Brain microvascular endothelial cell (primary cell): ENCODE measurements at regions not wholly inside any gene's neighbourhood (a gene's known extent, or its start where the extent isn't known, plus 50 kb on each side); places are given as distances from the start of the nearest gene placed in this dataset.

Experiments used
- DNase-seq: peaks from one replicate; pipeline ENCODE4 v3.0.0-alpha.2; 2020
- H3K27ac ChIP-seq: fragments of 250-450 bp; sonication (Bioruptor Pico); 2 replicates; pipeline ENCODE4 v1.5.1; 2020; ENCODE audit warnings: mild to moderate bottlenecking, moderate library complexity
- H3K27me3 ChIP-seq: fragments of 250-450 bp; sonication (Bioruptor Pico); replicated peaks from 2 replicates; pipeline ENCODE4 v1.5.1; 2020; ENCODE audit warnings: mild to moderate bottlenecking
- H3K36me3 ChIP-seq: fragments of 250-450 bp; sonication (Bioruptor Pico); replicated peaks from 2 replicates; pipeline ENCODE4 v1.5.1; 2020; ENCODE audit warnings: mild to moderate bottlenecking
- H3K4me3 ChIP-seq: 2 replicates; pipeline ENCODE4 v1.5.1; 2011; ENCODE audit warnings: low read depth, mild to moderate bottlenecking, control low read depth, low read length, moderate library complexity
- in situ Hi-C: cut with HindIII; loops from 2 replicates; pipeline ENCODE4 v1.10.0; 2017; ENCODE audit warnings: low sequenced_read_pairs, low pct_ligation_motif_present
- TF ChIP-seq, protein P1 (sequence below): IDR thresholded peaks from 2 replicates; pipeline ENCODE4 v1.5.1; 2011; ENCODE audit warnings: low read depth, mild to moderate bottlenecking, moderate library complexity, low read length, control low read depth, inconsistent platforms; ENCODE audit errors: missing control alignments

DNA sequence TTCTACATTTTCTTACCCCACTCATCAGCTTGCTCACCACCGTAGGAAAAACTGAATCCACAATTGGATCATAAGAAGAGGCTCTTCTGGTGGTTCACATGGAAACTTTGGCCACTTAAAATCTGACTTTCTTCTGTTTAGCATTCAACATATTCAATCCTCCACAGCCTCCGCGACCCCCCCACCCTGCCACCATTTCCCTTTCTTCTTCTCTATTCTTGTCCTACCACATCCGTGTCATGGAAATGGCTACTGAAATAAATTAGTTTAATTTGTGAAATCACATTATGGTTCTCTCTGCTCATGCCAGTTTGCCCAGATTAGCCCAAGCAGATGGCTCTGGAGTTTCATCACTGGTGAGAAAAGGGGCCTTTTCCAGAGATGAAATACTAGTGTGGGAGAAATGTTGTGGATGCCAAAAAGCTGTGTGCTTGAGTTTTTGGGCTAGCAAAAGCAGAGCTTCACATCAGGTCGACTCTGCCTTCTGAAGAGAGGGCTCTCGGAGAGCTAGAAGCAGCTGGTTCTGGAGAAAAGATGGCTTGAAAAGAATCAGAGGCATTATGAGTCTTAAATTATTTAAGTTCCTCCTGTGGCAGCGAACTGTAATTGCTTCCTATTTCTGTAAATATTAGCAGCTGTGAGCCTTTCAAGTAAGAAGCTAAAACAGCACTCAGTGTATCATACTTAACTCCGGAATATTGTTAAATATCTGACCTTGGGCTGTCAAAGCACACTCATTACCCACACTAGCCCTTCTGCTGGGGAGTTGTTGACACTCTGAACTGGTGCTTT, 107.1 kb downstream of the MAT2B start:
- in situ Hi-C loops = no loop called here
- DNase-seq = no peak
- no peak overlapping the region for H3K4me3 ChIP-seq
- TF ChIP-seq, protein P1, sequence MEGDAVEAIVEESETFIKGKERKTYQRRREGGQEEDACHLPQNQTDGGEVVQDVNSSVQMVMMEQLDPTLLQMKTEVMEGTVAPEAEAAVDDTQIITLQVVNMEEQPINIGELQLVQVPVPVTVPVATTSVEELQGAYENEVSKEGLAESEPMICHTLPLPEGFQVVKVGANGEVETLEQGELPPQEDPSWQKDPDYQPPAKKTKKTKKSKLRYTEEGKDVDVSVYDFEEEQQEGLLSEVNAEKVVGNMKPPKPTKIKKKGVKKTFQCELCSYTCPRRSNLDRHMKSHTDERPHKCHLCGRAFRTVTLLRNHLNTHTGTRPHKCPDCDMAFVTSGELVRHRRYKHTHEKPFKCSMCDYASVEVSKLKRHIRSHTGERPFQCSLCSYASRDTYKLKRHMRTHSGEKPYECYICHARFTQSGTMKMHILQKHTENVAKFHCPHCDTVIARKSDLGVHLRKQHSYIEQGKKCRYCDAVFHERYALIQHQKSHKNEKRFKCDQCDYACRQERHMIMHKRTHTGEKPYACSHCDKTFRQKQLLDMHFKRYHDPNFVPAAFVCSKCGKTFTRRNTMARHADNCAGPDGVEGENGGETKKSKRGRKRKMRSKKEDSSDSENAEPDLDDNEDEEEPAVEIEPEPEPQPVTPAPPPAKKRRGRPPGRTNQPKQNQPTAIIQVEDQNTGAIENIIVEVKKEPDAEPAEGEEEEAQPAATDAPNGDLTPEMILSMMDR = no peak
- no peaks in the 10 kb centered on the region for H3K36me3 ChIP-seq
- no peak overlapping the region for H3K27ac ChIP-seq
- H3K27me3 ChIP-seq = no peaks in the 10 kb centered on the region

DNA sequence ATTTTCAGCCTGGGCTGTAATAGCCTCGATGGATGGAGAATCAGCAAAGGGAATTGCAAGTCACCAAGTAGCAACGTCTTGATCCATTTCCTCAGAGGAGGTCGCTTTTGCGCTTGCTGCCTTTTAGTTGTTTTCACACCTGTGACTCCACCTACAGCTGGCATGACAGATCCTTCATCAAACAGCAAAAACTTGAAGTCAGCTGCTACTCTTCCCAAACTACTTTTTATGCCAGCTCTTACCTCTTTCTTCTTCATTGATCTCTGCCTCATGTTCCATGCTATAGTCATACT, 107.7 kb downstream of the MAT2B start:
- TF ChIP-seq, protein P1 = no peak
- Histone ChIP-seq H3K4me3 (no peak overlapping the region), H3K36me3 (no peaks in the 10 kb centered on the region), H3K27ac (no peak overlapping the region), H3K27me3 (no peaks in the 10 kb centered on the region)
- in situ Hi-C loops = no loop called here
- no peak for DNase-seq

DNA sequence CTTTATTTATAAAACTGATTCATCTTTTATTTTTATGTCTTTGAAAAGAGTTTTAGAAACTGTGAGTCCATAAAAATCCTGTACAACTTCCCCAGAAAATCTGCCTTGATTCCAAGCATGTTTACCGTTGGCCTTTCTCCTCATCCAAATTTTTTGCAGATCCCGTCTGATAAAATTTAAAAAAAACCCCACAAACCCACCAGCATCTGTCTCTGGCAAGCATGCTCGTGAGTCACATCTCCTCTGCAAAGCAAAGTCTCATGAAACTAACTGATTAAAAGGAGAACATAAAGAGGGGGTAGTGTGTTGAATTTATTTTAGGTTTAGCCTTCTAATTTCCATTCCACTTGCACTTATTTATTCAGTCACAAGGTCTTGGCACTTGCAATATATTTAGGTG, 109.4 kb downstream of the MAT2B start:
- Histone ChIP-seq H3K4me3 (no peak overlapping the region), H3K27ac (no peak overlapping the region), H3K36me3 (no peaks in the 10 kb centered on the region), H3K27me3 (no peaks in the 10 kb centered on the region)
- in situ Hi-C loops = no loop called here
- TF ChIP-seq, protein P1 = no peak
- no peak for DNase-seq

DNA sequence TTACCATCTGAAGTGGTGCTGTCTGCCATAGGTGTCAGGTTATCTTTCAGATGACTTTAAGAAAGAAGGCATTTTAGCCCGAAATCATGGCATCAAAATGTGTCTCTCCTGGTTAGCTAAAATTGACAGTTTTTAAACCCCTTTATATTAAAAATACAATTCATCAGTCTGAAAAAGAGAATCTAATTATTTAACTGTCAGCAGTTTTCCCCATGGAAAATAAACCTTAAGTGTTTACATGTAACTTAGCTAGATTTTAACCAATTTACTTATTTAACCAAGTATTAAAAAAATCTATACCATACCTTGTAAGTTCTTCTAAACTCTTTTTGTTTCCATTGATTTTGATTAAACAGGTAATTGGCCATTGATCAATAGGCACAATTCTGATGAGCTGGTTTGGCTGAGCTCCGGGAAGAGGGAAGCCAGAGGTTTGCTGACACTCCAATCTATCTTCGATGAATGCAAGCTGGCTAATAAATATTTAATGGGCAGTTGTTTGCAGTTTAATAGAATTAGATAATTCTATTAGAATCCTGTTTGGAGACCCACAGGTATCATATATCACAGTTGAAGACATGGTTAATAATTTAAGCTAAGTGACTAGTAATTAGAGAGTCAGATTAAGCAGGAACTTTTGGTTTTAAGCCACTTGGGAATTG, 114.0 kb downstream of the MAT2B start:
- no peak for DNase-seq
- TF ChIP-seq, protein P1 = no peak
- Histone ChIP-seq H3K27me3 (no peaks in the 10 kb centered on the region), H3K27ac (no peak overlapping the region), H3K36me3 (no peaks in the 10 kb centered on the region), H3K4me3 (no peak overlapping the region)
- in situ Hi-C loops = no loop called here

DNA sequence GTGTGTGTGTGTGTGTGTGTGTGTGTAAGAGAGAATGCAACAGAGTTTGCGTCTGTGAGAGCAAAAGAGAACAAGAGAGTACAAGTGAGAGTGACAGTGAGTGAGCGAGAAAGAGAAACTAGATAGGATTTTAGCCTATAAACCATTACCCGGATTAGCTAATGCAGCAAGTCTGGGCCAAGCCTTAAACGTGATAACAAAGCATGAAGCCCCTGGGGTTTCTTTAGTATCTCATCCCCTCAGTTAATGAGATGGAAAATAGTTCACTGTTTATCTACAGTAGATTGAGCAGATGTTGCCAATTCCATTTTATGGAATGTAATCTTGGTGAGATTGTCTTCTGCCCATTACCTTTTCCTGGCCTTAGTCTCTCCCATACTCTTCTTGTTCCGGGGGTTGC, 114.5 kb downstream of the MAT2B start:
- TF ChIP-seq, protein P1 = no peak
- H3K36me3 ChIP-seq = no peaks in the 10 kb centered on the region
- no peaks in the 10 kb centered on the region for H3K27me3 ChIP-seq
- H3K27ac ChIP-seq = no peak overlapping the region
- in situ Hi-C loops = no loop called here
- H3K4me3 ChIP-seq = no peak overlapping the region
- DNase-seq = no peak
